A549 (cell line): ENCODE measurements at regions not wholly inside any gene's neighbourhood (a gene's known extent, or its start where the extent isn't known, plus 50 kb on each side); places are given as distances from the start of the nearest gene placed in this dataset.
A peak's percentile ranks its signal among the peaks of the same experiment; 100 is the strongest.

ENCODE experiments used
- ATAC-seq, 2 experiments: fragments of 200-7000 bp in 1 of 2; fragments of >200 bp in 1 of 2; cut with Nextera tagmentation in 1 of 2; cut with Tn5 transposase in 1 of 2; 3 replicates each; pipeline versions ENCODE4 v1.8.0 to v1.9.1; 2018 to 2020; ENCODE audit warnings: mild to moderate bottlenecking in 1 of 2, moderate library complexity in 1 of 2
- CTCF ChIA-PET: fragments of 300-600 bp; sonication (Branson Sonifier 250); formaldehyde crosslinking; extraction: SDS; loops from one replicate; lab custom pipeline; 2021; ENCODE audit warnings: antibody characterized with exemption, inconsistent platforms; lab: Yijun Ruan, JAX
- POLR2A ChIA-PET: fragments of 350-600 bp; formaldehyde crosslinking; extraction: SDS; loops from one replicate; lab custom pipeline; 2021; ENCODE audit warnings: antibody characterized with exemption, inconsistent platforms; lab: Yijun Ruan, JAX
- DNase-seq, 2 experiments: peaks; one replicate each; pipeline versions ENCODE4 v3.0.0 to v3.0.0-alpha.2; 2011 to 2016; ENCODE audit warnings: low read depth in 1 of 2, low spot score in 1 of 2
- FAIRE-seq: peaks from 2 replicates; lab custom pipeline; 2011; peaks lifted over from hg19 to GRCh38; lab: Jason Lieb, UNC
- H3K27ac ChIP-seq, 2 experiments: fragments of >200 bp; sonication (Bioruptor Twin); formaldehyde crosslinking; 3 replicates each; pipeline ENCODE4 v1.5.1; 2016 to 2017
- H3K4me1 ChIP-seq: fragments of >200 bp; sonication (Bioruptor Twin); formaldehyde crosslinking; 3 replicates; pipeline ENCODE4 v1.6.1; 2016
- H3K4me2 ChIP-seq: fragments of >200 bp; sonication (Bioruptor Twin); formaldehyde crosslinking; 3 replicates; pipeline ENCODE4 v1.6.1; 2016
- H3K4me3 ChIP-seq: fragments of >200 bp; sonication (Bioruptor Twin); formaldehyde crosslinking; 3 replicates; pipeline ENCODE4 v1.5.1; 2016
- H3K9me3 ChIP-seq: fragments of >200 bp; sonication (Bioruptor Twin); formaldehyde crosslinking; 3 replicates; pipeline ENCODE4 v1.6.1; 2016
- ATOH8 ChIP-seq: fragments of 250-450 bp; sonication (Bioruptor Pico); IDR thresholded peaks from 2 replicates; pipeline ENCODE4 v1.5.0; 2020; ENCODE audit warnings: low read depth, mild to moderate bottlenecking, moderate library complexity
- BHLHE40 ChIP-seq: IDR thresholded peaks from 2 replicates; pipeline ENCODE4 v1.6.1; 2012; ENCODE audit warnings: low read depth, low read length, inconsistent platforms
- CBX8 ChIP-seq: fragments of 200-600 bp; sonication (generic); IDR thresholded peaks from 2 replicates; pipeline ENCODE4 v1.6.1; 2016
- CEBPB ChIP-seq, 2 experiments: fragments of >200 bp in 1 of 2; sonication (Bioruptor Twin) in 1 of 2; formaldehyde crosslinking in 1 of 2; IDR thresholded peaks; 2 replicates each; pipeline ENCODE4 v1.6.1; 2012 to 2016
- CHD4 ChIP-seq: fragments of 200-600 bp; sonication (generic); IDR thresholded peaks from 2 replicates; pipeline ENCODE4 v1.6.1; 2016; ENCODE audit warnings: antibody characterized with exemption, mild to moderate bottlenecking, borderline replicate concordance
- E2F6 ChIP-seq: IDR thresholded peaks from 2 replicates; pipeline ENCODE4 v1.6.1; 2012; ENCODE audit warnings: low read depth, borderline replicate concordance
- EP300 ChIP-seq, 2 experiments: fragments of >200 bp; sonication (Bioruptor Twin); formaldehyde crosslinking; IDR thresholded peaks; 2 replicates in 1 of 2; 3 replicates in 1 of 2; pipeline ENCODE4 v1.6.1; 2016 to 2017
- ESRRA ChIP-seq: fragments of 150-350 bp; IDR thresholded peaks from 2 replicates; pipeline ENCODE4 v1.6.1; 2014; ENCODE audit warnings: mild to moderate bottlenecking, low read length, borderline replicate concordance
- HDAC2 ChIP-seq: fragments of 200-600 bp; sonication (generic); IDR thresholded peaks from 2 replicates; pipeline ENCODE4 v1.6.1; 2016
- HES2 ChIP-seq: fragments of >200 bp; sonication (Bioruptor Twin); formaldehyde crosslinking; IDR thresholded peaks from 2 replicates; pipeline ENCODE4 v1.6.1; 2016
- HEYL ChIP-seq: fragments of 250-450 bp; sonication (Bioruptor Pico); IDR thresholded peaks from 2 replicates; pipeline ENCODE4 v1.8.0; 2021; ENCODE audit warnings: mild to moderate bottlenecking, moderate library complexity
- HMGXB4 ChIP-seq: fragments of 250-450 bp; sonication (Bioruptor Pico); IDR thresholded peaks from 2 replicates; pipeline ENCODE4 v1.5.0; 2021; ENCODE audit warnings: mild to moderate bottlenecking, moderate library complexity, borderline replicate concordance
- HOXA7 ChIP-seq: fragments of 250-450 bp; sonication (Bioruptor Pico); IDR thresholded peaks from 2 replicates; pipeline ENCODE4 v1.5.0; 2020; ENCODE audit warnings: mild to moderate bottlenecking, moderate library complexity
- HOXB5 ChIP-seq: fragments of 250-450 bp; sonication (Bioruptor Pico); IDR thresholded peaks from 2 replicates; pipeline ENCODE4 v1.5.0; 2020; ENCODE audit warnings: mild to moderate bottlenecking, moderate library complexity
- KDM5A ChIP-seq: fragments of 200-600 bp; sonication (generic); IDR thresholded peaks from 2 replicates; pipeline ENCODE4 v1.6.1; 2016; ENCODE audit warnings: antibody characterized with exemption, mild to moderate bottlenecking
- MAX ChIP-seq: IDR thresholded peaks from 2 replicates; pipeline ENCODE4 v1.6.1; 2012
- MAZ ChIP-seq: fragments of 150-350 bp; IDR thresholded peaks from 2 replicates; pipeline ENCODE4 v1.6.1; 2014; ENCODE audit warnings: antibody characterized with exemption, low read depth, low read length, borderline replicate concordance
- MYC ChIP-seq: IDR thresholded peaks from 2 replicates; pipeline ENCODE4 v1.6.1; 2012; ENCODE audit warnings: mild to moderate bottlenecking, inconsistent platforms, low read length, improper control_type of control experiment, borderline replicate concordance
- POLR2A ChIP-seq: IDR thresholded peaks from 2 replicates; pipeline ENCODE4 v1.6.1; 2012; ENCODE audit warnings: mild to moderate bottlenecking, low read length
- POLR2AphosphoS2 ChIP-seq: conservative IDR thresholded peaks from 2 replicates; pipeline ENCODE4 v1.6.1; 2012; ENCODE audit warnings: low read length, improper control_type of control experiment, inconsistent platforms
- RAD21 ChIP-seq, 2 experiments: fragments of >200 bp in 1 of 2; sonication (Bioruptor Twin) in 1 of 2; formaldehyde crosslinking in 1 of 2; IDR thresholded peaks in 1 of 2; conservative IDR thresholded peaks in 1 of 2; 2 replicates in 1 of 2; 3 replicates in 1 of 2; pipeline ENCODE4 v1.6.1; 2012 to 2018; ENCODE audit warnings: inconsistent platforms in 1 of 2
- SMC3 ChIP-seq: fragments of >200 bp; sonication (Bioruptor Twin); formaldehyde crosslinking; IDR thresholded peaks from 3 replicates; pipeline ENCODE4 v1.6.1; 2018; ENCODE audit warnings: inconsistent platforms
- SREBF2 ChIP-seq: fragments of 450-650 bp; IDR thresholded peaks from 2 replicates; pipeline ENCODE4 v1.6.1; 2014; ENCODE audit warnings: mild to moderate bottlenecking, moderate library complexity
- TFCP2L1 ChIP-seq: fragments of 250-450 bp; sonication (Bioruptor Pico); IDR thresholded peaks from 2 replicates; pipeline ENCODE4 v1.5.0; 2021; ENCODE audit warnings: mild to moderate bottlenecking
- TP53 ChIP-seq: fragments of 250-450 bp; sonication (Bioruptor Pico); IDR thresholded peaks from 2 replicates; pipeline ENCODE4 v1.5.0; 2021; ENCODE audit warnings: mild to moderate bottlenecking, moderate library complexity
- ZC3H11A ChIP-seq: fragments of 450-650 bp; IDR thresholded peaks from 2 replicates; pipeline ENCODE4 v1.6.1; 2014; ENCODE audit warnings: antibody characterized with exemption, mild to moderate bottlenecking
- ZNF302 ChIP-seq: fragments of 250-450 bp; sonication (Bioruptor Pico); IDR thresholded peaks from 2 replicates; pipeline ENCODE4 v1.9.0; 2021; ENCODE audit warnings: inconsistent platforms, mild to moderate bottlenecking, moderate library complexity
- WGBS: methylation state at CpG from one replicate; pipeline ENCODE4 v1.1.6; 2017; ENCODE audit errors: missing lambda C conversion rate; 5-methylcytosine and 5-hydroxymethylcytosine counted together

GRCh38 chr5:38749861-38750260, 96.0 kb upstream of the OSMR start:
- 68% methylated on average over 3 of the region's 3 CpGs for WGBS
- FAIRE-seq = no peak
- CTCF ChIA-PET = interaction anchor here (0.6 kb wide), 1 partner anchor 64 kb away, joined by 3 read pairs; no protein-coding TSS in a partner anchor

GRCh38 chr5:38751103-38751502, 94.7 kb upstream of the OSMR start:
- TF ChIP-seq EP300 (IDR thresholded peaks at IDR 0.05) (no peak), TP53 (CRISPR knock-in tag) (no peak), KDM5A (no peak), RAD21 (conservative IDR thresholded peaks at IDR 0.05 in 1 of 2, IDR thresholded peaks at IDR 0.05 in 1 of 2) (no peak), TFCP2L1 (no peak), HEYL (CRISPR knock-in tag) (no peak), ZC3H11A (no peak), MAZ (no peak), CEBPB (IDR thresholded peaks at IDR 0.05) (no peak), HDAC2 (no peak), BHLHE40 (no peak), SREBF2 (no peak), ZNF302 (no peak), CBX8 (no peak)
- H3K9me3 ChIP-seq = no peaks in the 10 kb centered on the region
- peak in 1 of 2 experiments; percentile 43; a peak in 1 of 6 replicates for ATAC-seq
- DNase-seq = no peak
- WGBS = 46% methylated on average over 4 of the region's 4 CpGs
- ChIA-PET POLR2A (no interaction called here), CTCF (interaction anchor here (0.6 to 2.2 kb wide), 4 partner anchors 22 to 309 kb away, joined by 3 to 8 read pairs (median 5); no protein-coding TSS in a partner anchor)
- no peak overlapping the region for H3K4me2 ChIP-seq
- no peak overlapping the region for H3K4me3 ChIP-seq
- H3K4me1 ChIP-seq = peaks cover 14% of the 10 kb centered on the region
- no peak for FAIRE-seq
- H3K27ac ChIP-seq = no peak overlapping the region

More at GRCh38 chr5:38749861-38750260, 96.0 kb upstream of the OSMR start:
- Histone ChIP-seq H3K4me3 (no peak overlapping the region), H3K27ac (no peak overlapping the region), H3K4me1 (peaks cover 1% of the 10 kb centered on the region; the same call in 2 of the 3 replicates), H3K4me2 (no peak overlapping the region), H3K9me3 (no peaks in the 10 kb centered on the region)
- POLR2A ChIA-PET = no interaction called here
- TF ChIP-seq POLR2A = no peak
- DNase-seq (no peak), ATAC-seq (no peak)

GRCh38 chr5:38752012-38752536, 93.7 kb upstream of the OSMR start:
- WGBS = 66% methylated on average over 6 of the region's 6 CpGs
- POLR2A ChIA-PET = no interaction called here

More at GRCh38 chr5:38752012-38752536, 93.7 kb upstream of the OSMR start:
- peaks cover 17% of the 10 kb centered on the region for H3K4me1 ChIP-seq
- no peak overlapping the region for H3K4me2 ChIP-seq
- ATAC-seq (no peak), DNase-seq (no peak), FAIRE-seq (no peak)
- TF ChIP-seq ZNF302 = no peak
- TF ChIP-seq CHD4 = no peak
- no peak for TF ChIP-seq MAX
- no peak for TF ChIP-seq E2F6
- TF ChIP-seq HDAC2 = no peak
- TF ChIP-seq HES2 = no peak
- no peak for TF ChIP-seq HOXB5
- no peak for TF ChIP-seq KDM5A
- no peak for TF ChIP-seq HMGXB4 (CRISPR knock-in tag)
- TF ChIP-seq ATOH8 (CRISPR knock-in tag) = no peak
- no peak for TF ChIP-seq POLR2AphosphoS2
- no peak for TF ChIP-seq ESRRA
- no peak for TF ChIP-seq HOXA7 (CRISPR knock-in tag)
- TF ChIP-seq ZC3H11A = no peak
- TF ChIP-seq MYC = no peak
- TF ChIP-seq MAZ = no peak
- no peak for TF ChIP-seq SMC3
- no peak overlapping the region for H3K4me3 ChIP-seq
- CTCF ChIA-PET = interaction anchor here (1.5 to 2.2 kb wide), 3 partner anchors 13 to 310 kb away, joined by 3 to 8 read pairs (median 7); no protein-coding TSS in a partner anchor
- no peak overlapping the region for H3K27ac ChIP-seq
- H3K9me3 ChIP-seq = no peaks in the 10 kb centered on the region
